ENCODE measurements at regions not wholly inside any gene's neighbourhood (a gene's known extent, or its start where the extent isn't known, plus 50 kb on each side); places are given as distances from the start of the nearest gene placed in this dataset.
"Not testable (repeated sequence)": the region's sequence is repeated elsewhere in the genome, so short reads cannot be mapped to it uniquely, and the experiment has no call there.

DNA sequence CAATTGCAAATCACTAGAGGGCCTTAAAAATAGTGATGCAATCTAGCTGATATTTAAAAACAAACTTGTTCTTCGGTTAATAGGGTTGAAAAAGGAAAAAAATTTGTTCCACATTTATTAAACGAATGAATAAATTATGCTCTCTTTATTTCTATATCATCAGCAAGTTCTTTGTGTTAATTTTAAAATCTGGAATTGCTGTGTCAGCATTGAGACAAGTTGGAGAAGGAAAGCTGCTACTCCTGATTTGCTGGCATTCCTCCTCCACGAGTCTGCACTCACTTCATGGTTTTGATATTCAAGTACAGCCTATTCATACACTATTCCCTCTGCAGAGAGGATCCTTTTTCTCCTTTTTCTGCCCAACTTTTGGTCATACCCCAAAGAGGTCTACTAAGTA is 117.6 kb downstream of the MRPL39 start:
- Mint-ChIP-seq H3K9me3 (peaks cover 0 to 3% (median 0%) of the 10 kb centered on the region in 8 donors), H3K36me3 (no peaks in the 10 kb centered on the region), H3K4me1 (peaks cover 4 to 9% (median 8%) of the 10 kb centered on the region in 4 donors), H3K27ac (no peak overlapping the region), H3K27me3 (no peaks in the 10 kb centered on the region), H3K4me3 (no peak overlapping the region)
- intact Hi-C loops (cut with micrococcal nuclease), result no loop called here
- Histone ChIP-seq H3K27me3 (ENCODE audit: insufficient read depth, low read length) (no peaks in the 10 kb centered on the region), H3K4me3 (ENCODE audit: low read length in 2 of 2) (no peak overlapping the region), H3K9me3 (ENCODE audit: control insufficient read depth in 1 of 2, low read length in 2 of 2) (no peaks in the 10 kb centered on the region), H3K4me1 (ENCODE audit: insufficient read depth, low read length) (no peaks in the 10 kb centered on the region), H3K36me3 (ENCODE audit: insufficient read depth, low read length) (no peaks in the 10 kb centered on the region), H3K27ac (ENCODE audit: low read depth, low read length) (no peak overlapping the region)
- ChIA-PET CTCF (ENCODE audit: partially characterized antibody) (interaction anchor here (1.1 kb wide), 1 partner anchor 104 kb away, joined by 3 read pairs; no protein-coding TSS in a partner anchor), POLR2A (ENCODE audit: partially characterized antibody) (no interaction called here)
- no peak for DNase-seq

DNA sequence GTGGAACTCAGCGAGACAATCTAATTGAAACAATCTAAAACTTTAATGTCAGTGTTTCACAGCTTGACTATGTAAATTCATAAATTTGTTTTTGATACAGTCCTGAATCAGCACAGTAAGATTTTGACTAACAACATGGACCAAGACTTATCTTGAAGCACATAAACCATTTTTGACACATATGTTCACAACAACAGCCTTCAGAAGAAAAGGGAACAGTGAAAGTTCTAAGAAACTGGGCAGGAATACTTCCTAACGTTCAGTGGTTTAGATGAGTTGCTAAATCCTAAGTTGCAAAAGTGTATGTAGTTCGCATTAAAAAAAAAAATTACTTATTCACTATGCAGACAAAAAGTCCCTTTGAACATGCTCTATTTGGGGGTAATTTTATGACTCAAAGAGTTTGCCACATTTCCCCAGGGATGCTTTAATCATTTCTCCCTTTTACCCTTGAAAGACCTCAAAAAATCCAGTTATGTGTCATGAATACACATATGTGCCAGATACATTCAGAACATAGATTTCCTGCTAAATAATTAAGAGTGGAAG is 120.2 kb downstream of the MRPL39 start:
- no peak for DNase-seq
- no peaks in the 10 kb centered on the region for H3K27me3 ChIP-seq (ENCODE audit: insufficient read depth, low read length)
- no peak overlapping the region for H3K27ac ChIP-seq (ENCODE audit: low read depth, low read length)
- H3K4me1 ChIP-seq (ENCODE audit: insufficient read depth, low read length), result no peaks in the 10 kb centered on the region
- H3K4me3 ChIP-seq (ENCODE audit: low read length in 2 of 2), result no peak overlapping the region
- H3K27me3 Mint-ChIP-seq, result no peaks in the 10 kb centered on the region
- H3K4me1 Mint-ChIP-seq, result peaks cover 4 to 9% (median 8%) of the 10 kb centered on the region in 4 donors
- intact Hi-C loops (cut with micrococcal nuclease), result no loop called here
- CTCF ChIA-PET (ENCODE audit: partially characterized antibody), result no interaction called here
- peak overlapping the region in 1 of 8 donors; percentile 6 for H3K4me3 Mint-ChIP-seq
- peaks cover 4% of the 10 kb centered on the region in 2 donors for H3K36me3 Mint-ChIP-seq
- POLR2A ChIA-PET (ENCODE audit: partially characterized antibody), result no interaction called here
- no peaks in the 10 kb centered on the region for H3K36me3 ChIP-seq (ENCODE audit: insufficient read depth, low read length)
- no peak overlapping the region for H3K27ac Mint-ChIP-seq
- H3K9me3 Mint-ChIP-seq, result peaks cover 3 to 20% (median 18%) of the 10 kb centered on the region in 8 donors
- no peaks in the 10 kb centered on the region for H3K9me3 ChIP-seq (ENCODE audit: control insufficient read depth in 1 of 2, low read length in 2 of 2)

DNA sequence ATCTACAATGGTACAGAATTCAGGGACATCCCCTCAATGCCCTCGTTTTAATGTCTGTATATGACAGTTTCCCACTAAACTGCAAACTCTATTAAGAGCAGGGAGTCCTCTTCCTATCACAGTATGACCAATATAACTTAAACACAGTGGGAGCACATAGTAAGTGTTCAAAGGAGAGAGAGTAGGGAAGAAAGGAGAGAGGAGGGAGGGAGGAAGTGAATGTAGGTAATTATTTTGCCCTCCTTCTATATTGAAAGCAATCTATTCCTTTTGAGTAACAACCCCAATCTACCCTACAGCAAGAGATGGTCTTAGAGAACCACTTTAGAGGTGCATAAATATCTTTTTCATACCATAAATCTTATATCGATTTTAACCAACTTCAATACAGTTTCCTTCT is 121.4 kb downstream of the MRPL39 start:
- Histone ChIP-seq H3K9me3 (ENCODE audit: control insufficient read depth in 1 of 2, low read length in 2 of 2) (peaks cover 0 to 5% of the 10 kb centered on the region in 2 donors), H3K4me3 (ENCODE audit: low read length in 2 of 2) (no peak overlapping the region), H3K27me3 (ENCODE audit: insufficient read depth, low read length) (no peaks in the 10 kb centered on the region), H3K36me3 (ENCODE audit: insufficient read depth, low read length) (no peaks in the 10 kb centered on the region), H3K27ac (ENCODE audit: low read depth, low read length) (no peak overlapping the region), H3K4me1 (ENCODE audit: insufficient read depth, low read length) (no peaks in the 10 kb centered on the region)
- ChIA-PET CTCF (ENCODE audit: partially characterized antibody) (no interaction called here), POLR2A (ENCODE audit: partially characterized antibody) (no interaction called here)
- Mint-ChIP-seq H3K27ac (no peak overlapping the region), H3K27me3 (no peaks in the 10 kb centered on the region), H3K4me1 (peaks cover 0 to 9% (median 7%) of the 10 kb centered on the region in 4 donors), H3K36me3 (peaks cover 6 to 11% of the 10 kb centered on the region in 2 donors), H3K9me3 (peaks cover 6 to 32% (median 30%) of the 10 kb centered on the region in 8 donors), H3K4me3 (no peak overlapping the region)
- DNase-seq, result no peak
- intact Hi-C loops (cut with micrococcal nuclease), result no loop called here

DNA sequence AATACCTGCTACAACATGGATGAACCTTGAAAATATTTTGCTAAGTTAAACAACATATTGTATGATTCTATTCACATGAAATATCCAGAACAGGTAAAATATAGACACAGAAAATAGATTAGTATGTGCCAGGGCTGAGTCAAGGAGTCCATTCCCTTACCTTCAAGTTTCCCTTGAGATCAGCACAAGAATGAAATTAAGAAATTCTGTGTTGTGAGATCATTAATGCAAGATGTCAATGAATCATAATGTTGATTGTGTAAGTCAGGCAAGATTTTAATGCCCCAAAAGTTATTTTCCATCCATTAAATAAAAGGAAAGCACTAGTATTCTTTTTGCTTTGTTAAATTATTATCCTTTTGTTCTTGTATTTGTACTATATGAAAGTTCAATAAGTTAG is 139.4 kb downstream of the MRPL39 start:
- H3K27me3 Mint-ChIP-seq, result no peaks in the 10 kb centered on the region
- no peaks in the 10 kb centered on the region for H3K36me3 ChIP-seq (ENCODE audit: insufficient read depth, low read length)

DNA sequence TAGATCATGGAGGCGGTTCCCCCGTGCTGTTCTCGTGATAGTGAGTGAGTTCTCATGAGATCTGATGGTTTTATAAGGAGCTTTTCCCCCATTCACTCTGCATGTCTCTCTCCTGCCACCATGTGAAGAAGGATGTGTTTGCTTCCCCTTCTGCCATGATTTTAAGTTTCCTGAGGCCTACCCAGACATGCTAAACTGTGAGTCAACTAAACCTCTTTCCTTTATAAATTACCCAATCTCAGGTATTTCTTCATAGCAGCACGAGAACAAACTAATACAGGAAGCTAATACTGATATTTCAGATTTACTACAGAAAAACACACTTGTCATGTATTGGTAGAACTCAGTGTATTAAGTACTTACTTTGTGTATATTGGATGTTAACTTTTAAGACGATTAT is 140.2 kb downstream of the MRPL39 start:
- H3K9me3 ChIP-seq (ENCODE audit: control insufficient read depth in 1 of 2, low read length in 2 of 2); H3K27ac Mint-ChIP-seq; CTCF ChIA-PET (ENCODE audit: partially characterized antibody); H3K27me3 ChIP-seq (ENCODE audit: insufficient read depth, low read length); H3K9me3 Mint-ChIP-seq; H3K4me3 ChIP-seq (ENCODE audit: low read length in 2 of 2); H3K27ac ChIP-seq (ENCODE audit: low read depth, low read length); H3K36me3 ChIP-seq (ENCODE audit: insufficient read depth, low read length); H3K4me3 Mint-ChIP-seq; DNase-seq; POLR2A ChIA-PET (ENCODE audit: partially characterized antibody); H3K36me3 Mint-ChIP-seq; intact Hi-C loops (cut with micrococcal nuclease); H3K27me3 Mint-ChIP-seq: not testable (repeated sequence)
- peaks cover 20% of the 10 kb centered on the region for H3K4me1 ChIP-seq (ENCODE audit: insufficient read depth, low read length)
- H3K4me1 Mint-ChIP-seq, result peaks cover 12 to 32% (median 20%) of the 10 kb centered on the region in 4 donors

More for the DNA sequence above, 139.4 kb downstream of the MRPL39 start:
- Histone ChIP-seq H3K9me3 (ENCODE audit: control insufficient read depth in 1 of 2, low read length in 2 of 2) (no peaks in the 10 kb centered on the region), H3K4me3 (ENCODE audit: low read length in 2 of 2) (no peak overlapping the region), H3K4me1 (ENCODE audit: insufficient read depth, low read length) (peaks cover 15% of the 10 kb centered on the region), H3K27me3 (ENCODE audit: insufficient read depth, low read length) (no peaks in the 10 kb centered on the region), H3K27ac (ENCODE audit: low read depth, low read length) (no peak overlapping the region)
- ChIA-PET CTCF (ENCODE audit: partially characterized antibody) (no interaction called here), POLR2A (ENCODE audit: partially characterized antibody) (no interaction called here)
- Mint-ChIP-seq H3K36me3 (peaks cover 0 to 3% of the 10 kb centered on the region in 2 donors), H3K4me1 (peaks cover 7 to 26% (median 15%) of the 10 kb centered on the region in 4 donors), H3K27ac (no peak overlapping the region), H3K9me3 (peaks cover 0 to 3% (median 0%) of the 10 kb centered on the region in 8 donors), H3K4me3 (no peak overlapping the region)
- intact Hi-C loops (cut with micrococcal nuclease), result no loop called here
- DNase-seq, result no peak

DNA sequence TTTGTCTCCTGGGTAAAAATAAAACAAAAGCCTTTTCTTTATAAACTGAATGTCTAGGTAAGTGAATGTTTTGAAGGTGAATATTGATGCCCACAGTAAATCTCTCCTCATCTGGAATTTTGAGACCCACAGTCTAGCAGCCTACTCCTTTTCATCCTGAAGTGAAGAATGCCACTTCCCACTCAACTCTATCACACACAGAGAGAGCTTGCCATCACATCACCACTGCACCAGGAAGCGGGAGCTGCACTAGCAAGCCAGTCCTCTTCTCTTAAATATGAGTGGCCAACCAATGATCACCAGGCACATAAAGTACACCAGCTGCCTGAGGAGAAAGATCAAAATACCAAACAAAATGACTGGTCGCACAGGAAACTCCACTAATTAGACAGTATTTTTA is 140.8 kb downstream of the MRPL39 start:
- DNase-seq, result no peak
- POLR2A ChIA-PET (ENCODE audit: partially characterized antibody), result no interaction called here
- intact Hi-C loops (cut with micrococcal nuclease), result no loop called here
- peaks cover 12 to 32% (median 20%) of the 10 kb centered on the region in 4 donors for H3K4me1 Mint-ChIP-seq
- no peaks in the 10 kb centered on the region for H3K36me3 Mint-ChIP-seq
- no peaks in the 10 kb centered on the region for H3K36me3 ChIP-seq (ENCODE audit: insufficient read depth, low read length)
- H3K27ac Mint-ChIP-seq, result no peak overlapping the region
- H3K4me3 ChIP-seq (ENCODE audit: low read length in 2 of 2), result no peak overlapping the region
- CTCF ChIA-PET (ENCODE audit: partially characterized antibody), result no interaction called here
- no peaks in the 10 kb centered on the region for H3K9me3 Mint-ChIP-seq
- no peaks in the 10 kb centered on the region for H3K27me3 ChIP-seq (ENCODE audit: insufficient read depth, low read length)
- H3K27ac ChIP-seq (ENCODE audit: low read depth, low read length), result no peak overlapping the region
- no peak overlapping the region for H3K4me3 Mint-ChIP-seq
- peaks cover 20% of the 10 kb centered on the region for H3K4me1 ChIP-seq (ENCODE audit: insufficient read depth, low read length)
- no peaks in the 10 kb centered on the region for H3K27me3 Mint-ChIP-seq
- H3K9me3 ChIP-seq (ENCODE audit: control insufficient read depth in 1 of 2, low read length in 2 of 2), result no peaks in the 10 kb centered on the region

DNA sequence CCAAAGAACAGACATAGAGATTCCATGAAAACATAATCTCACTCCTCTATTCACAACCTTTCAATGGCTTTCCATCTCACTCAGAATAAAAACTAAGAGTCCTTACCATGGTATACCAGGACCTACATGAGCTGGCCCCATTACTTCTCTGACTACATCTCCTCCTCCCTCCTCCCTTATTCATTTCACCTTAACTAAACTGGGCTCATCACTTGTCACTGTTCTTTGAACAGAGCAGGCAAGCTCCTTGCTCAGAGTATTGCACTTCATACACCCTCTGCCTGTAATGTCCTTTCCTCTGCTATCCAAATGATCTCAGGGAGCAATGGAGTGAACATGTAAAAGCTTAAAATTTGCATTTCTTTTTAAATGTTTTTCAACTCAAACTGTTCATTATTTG is 142.0 kb downstream of the MRPL39 start:
- H3K4me3 ChIP-seq (ENCODE audit: low read length in 2 of 2), result no peak overlapping the region
- no peak overlapping the region for H3K27ac ChIP-seq (ENCODE audit: low read depth, low read length)
- no peaks in the 10 kb centered on the region for H3K36me3 ChIP-seq (ENCODE audit: insufficient read depth, low read length)
- Mint-ChIP-seq H3K27ac (peak overlapping the region in 2 of 7 donors; percentile 43 to 66), H3K4me3 (no peak overlapping the region), H3K9me3 (peaks cover 0 to 2% (median 0%) of the 10 kb centered on the region in 8 donors), H3K4me1 (peaks cover 12 to 32% (median 21%) of the 10 kb centered on the region in 4 donors), H3K27me3 (no peaks in the 10 kb centered on the region), H3K36me3 (no peaks in the 10 kb centered on the region)
- ChIA-PET POLR2A (ENCODE audit: partially characterized antibody) (no interaction called here), CTCF (ENCODE audit: partially characterized antibody) (interaction anchor here (0.9 kb wide), 1 partner anchor 19 kb away, joined by 3 read pairs; no protein-coding TSS in a partner anchor)
- no peak for DNase-seq
- intact Hi-C loops (cut with micrococcal nuclease), result no loop called here
- no peaks in the 10 kb centered on the region for H3K27me3 ChIP-seq (ENCODE audit: insufficient read depth, low read length)
- H3K4me1 ChIP-seq (ENCODE audit: insufficient read depth, low read length), result peaks cover 20% of the 10 kb centered on the region
- no peaks in the 10 kb centered on the region for H3K9me3 ChIP-seq (ENCODE audit: control insufficient read depth in 1 of 2, low read length in 2 of 2)

Measured in CD4-positive, alpha-beta memory T cell (primary cell).